Epithelial cell of esophagus (primary cell): ENCODE measurements at regions not wholly inside any gene's neighbourhood (a gene's known extent, or its start where the extent isn't known, plus 50 kb on each side); places are given as distances from the start of the nearest gene placed in this dataset.

Experiments used
- DNase-seq: peaks from one replicate; pipeline ENCODE4 v3.0.0; 2010; ENCODE audit warnings: low read depth
- H3K4me3 ChIP-seq: 2 replicates; pipeline ENCODE4 v1.5.1; 2011; ENCODE audit warnings: mild to moderate bottlenecking, low read length, control low read depth
- TF ChIP-seq, protein P1 (sequence below): IDR thresholded peaks from 2 replicates; pipeline ENCODE4 v1.5.1; 2011; ENCODE audit warnings: low read depth, mild to moderate bottlenecking, low read length, control low read depth, inconsistent platforms; ENCODE audit not compliant: insufficient read depth; ENCODE audit errors: missing control alignments

DNA sequence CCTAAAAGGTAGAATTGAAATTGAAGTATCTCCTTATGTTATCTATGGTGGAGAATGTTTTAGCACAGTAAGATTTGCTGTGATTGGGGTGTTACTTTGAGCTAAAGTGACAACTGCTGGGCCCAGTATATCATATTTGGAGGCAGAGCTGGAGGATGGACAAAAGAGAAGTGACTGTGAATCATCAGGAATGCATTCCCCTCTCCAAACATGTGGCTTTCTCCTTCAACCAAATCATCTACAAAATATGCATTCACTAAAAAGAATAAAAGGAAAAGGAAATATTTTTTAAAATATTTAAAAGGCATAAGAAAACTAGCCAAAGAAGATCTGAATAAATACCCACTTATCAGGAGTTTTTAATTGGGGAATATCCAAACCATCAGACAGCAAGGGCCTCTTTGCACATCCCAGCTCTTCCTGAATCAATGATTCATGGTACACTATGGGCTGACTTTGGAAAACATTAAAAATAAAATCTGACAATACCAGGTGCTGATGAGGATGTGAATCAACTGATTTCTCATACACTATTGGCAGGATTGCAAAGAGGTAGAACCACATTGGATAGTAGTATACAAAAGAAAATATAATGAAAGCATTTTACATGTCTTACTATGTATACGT, 671.7 kb upstream of the NR3C2 start:
- TF ChIP-seq, protein P1, sequence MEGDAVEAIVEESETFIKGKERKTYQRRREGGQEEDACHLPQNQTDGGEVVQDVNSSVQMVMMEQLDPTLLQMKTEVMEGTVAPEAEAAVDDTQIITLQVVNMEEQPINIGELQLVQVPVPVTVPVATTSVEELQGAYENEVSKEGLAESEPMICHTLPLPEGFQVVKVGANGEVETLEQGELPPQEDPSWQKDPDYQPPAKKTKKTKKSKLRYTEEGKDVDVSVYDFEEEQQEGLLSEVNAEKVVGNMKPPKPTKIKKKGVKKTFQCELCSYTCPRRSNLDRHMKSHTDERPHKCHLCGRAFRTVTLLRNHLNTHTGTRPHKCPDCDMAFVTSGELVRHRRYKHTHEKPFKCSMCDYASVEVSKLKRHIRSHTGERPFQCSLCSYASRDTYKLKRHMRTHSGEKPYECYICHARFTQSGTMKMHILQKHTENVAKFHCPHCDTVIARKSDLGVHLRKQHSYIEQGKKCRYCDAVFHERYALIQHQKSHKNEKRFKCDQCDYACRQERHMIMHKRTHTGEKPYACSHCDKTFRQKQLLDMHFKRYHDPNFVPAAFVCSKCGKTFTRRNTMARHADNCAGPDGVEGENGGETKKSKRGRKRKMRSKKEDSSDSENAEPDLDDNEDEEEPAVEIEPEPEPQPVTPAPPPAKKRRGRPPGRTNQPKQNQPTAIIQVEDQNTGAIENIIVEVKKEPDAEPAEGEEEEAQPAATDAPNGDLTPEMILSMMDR, result no peak
- no peak overlapping the region for H3K4me3 ChIP-seq
- peak; percentile 35 for DNase-seq

DNA sequence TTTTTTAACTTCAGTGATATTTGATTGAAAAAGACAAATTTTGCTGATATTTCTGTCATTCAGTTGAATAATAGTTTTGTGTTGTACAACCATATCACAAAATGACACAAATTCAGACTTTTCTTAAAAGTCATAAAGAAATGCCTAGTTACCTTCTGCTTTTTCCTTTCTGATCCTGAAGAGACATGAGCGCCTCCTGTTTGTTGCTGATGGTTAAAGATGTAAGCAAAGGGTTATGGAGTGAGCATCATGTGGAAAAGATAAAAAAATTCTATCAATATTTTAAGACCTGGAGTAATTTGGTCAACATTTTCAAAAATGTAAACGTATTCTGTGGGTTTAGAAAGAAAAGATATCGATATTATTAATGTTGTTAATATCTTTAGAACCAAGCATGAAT, 669.9 kb upstream of the NR3C2 start:
- TF ChIP-seq, protein P1, result no peak
- no peak for DNase-seq
- no peak overlapping the region for H3K4me3 ChIP-seq

DNA sequence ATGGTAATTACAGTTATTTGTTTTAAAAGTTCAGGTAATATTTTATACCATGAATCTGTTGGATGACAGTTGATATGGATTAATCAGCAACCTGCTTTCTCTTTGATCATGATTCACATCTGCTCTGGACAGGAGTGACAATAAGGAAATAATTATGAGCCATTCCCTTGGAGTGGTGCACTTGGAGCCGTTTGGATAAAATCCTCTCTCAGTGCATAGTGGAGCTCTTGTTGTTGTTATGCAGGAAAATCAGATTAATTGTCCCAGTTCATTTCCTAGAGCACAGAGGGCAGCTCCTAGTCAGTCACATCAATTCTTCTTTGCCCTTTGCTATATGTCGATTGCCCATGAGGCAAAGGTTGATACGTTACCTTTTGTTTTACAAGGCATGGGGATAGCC, 668.3 kb upstream of the NR3C2 start:
- DNase-seq, result no peak
- H3K4me3 ChIP-seq, result no peak overlapping the region
- TF ChIP-seq, protein P1, result no peak

DNA sequence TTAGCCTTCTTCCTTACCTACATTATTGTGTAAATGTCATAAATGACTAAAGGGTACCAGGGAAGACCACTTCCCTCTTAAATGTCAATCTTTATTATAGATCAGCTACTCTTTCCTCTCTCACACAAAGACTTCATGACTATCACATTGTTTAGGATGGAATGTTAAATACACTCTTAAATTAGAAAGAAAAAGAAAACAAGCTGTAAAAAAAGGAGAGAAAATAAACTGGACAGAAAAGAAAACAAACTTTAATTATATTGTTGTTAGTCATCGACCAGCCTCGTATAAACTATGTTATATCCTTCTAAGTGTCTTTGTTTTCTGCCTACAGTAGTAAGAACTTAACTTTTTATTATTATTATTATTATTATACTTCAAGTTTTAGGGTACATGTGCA, 666.4 kb upstream of the NR3C2 start:
- TF ChIP-seq, protein P1, result no peak
- H3K4me3 ChIP-seq, result no peak overlapping the region
- no peak for DNase-seq

DNA sequence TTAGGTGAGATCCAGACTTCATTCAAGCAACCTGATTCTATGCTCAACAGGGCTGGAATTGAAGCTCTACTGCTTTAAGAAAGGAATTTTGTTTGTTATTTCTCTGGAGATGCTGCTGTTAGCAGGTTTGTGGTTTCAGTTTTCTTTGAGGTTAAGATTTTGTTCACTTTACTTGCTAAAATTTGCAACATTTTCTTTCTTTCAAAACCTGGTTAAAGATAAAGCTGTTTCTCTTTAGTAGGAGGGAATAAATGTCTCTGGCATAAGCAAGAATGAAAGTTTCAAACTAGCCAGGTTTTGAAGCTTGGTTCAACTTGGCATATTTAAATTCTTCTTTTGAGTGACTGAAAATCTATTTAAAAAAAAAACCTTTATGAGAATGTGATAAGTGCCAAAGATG, 660.6 kb upstream of the NR3C2 start:
- H3K4me3 ChIP-seq, result no peak overlapping the region
- TF ChIP-seq, protein P1, result no peak
- no peak for DNase-seq

DNA sequence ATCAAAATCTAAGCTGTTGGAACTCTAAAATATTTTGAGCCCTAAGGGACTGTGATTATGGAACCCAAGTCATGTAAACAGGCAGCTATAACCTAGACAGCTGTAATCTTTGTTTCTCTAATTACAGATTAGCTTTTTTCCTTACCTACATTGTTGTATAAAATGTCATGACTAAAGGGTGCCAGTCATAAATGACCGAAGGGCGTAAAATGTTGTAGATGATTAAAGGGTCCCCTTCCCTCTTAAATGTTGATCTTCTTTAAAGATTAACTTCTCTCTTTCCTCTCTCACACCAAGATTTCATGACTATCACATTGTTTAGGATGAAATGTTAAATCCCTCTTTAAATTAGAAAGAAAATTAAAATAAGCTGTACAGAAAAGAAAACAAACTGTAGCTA, 659.4 kb upstream of the NR3C2 start:
- H3K4me3 ChIP-seq, result no peak overlapping the region
- DNase-seq, result no peak
- TF ChIP-seq, protein P1, result no peak

DNA sequence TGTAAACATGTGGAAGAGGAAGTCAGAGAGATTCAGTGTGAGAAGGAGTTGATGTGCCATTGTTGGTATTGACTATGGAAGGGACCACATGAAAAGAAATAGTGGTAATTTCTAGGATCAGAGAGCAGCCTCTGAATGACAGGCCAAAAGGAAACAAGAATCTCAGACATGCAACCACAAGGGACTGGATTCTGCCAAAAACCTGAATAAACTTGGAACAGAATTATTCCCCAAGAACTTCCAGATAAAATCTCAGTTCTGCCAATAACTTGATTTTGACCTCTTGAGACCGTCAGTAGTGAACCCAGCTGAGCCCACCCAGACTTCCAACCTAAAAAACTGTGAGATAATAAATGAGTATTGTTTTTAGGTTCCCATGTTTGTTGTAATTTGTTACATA, 653.6 kb upstream of the NR3C2 start:
- TF ChIP-seq, protein P1, result no peak
- no peak for DNase-seq
- no peak overlapping the region for H3K4me3 ChIP-seq
